ENCODE measurements at regions not wholly inside any gene's neighbourhood (a gene's known extent, or its start where the extent isn't known, plus 50 kb on each side); places are given as distances from the start of the nearest gene placed in this dataset.
"Not testable (repeated sequence)": the region's sequence is repeated elsewhere in the genome, so short reads cannot be mapped to it uniquely, and the experiment has no call there.

DNA sequence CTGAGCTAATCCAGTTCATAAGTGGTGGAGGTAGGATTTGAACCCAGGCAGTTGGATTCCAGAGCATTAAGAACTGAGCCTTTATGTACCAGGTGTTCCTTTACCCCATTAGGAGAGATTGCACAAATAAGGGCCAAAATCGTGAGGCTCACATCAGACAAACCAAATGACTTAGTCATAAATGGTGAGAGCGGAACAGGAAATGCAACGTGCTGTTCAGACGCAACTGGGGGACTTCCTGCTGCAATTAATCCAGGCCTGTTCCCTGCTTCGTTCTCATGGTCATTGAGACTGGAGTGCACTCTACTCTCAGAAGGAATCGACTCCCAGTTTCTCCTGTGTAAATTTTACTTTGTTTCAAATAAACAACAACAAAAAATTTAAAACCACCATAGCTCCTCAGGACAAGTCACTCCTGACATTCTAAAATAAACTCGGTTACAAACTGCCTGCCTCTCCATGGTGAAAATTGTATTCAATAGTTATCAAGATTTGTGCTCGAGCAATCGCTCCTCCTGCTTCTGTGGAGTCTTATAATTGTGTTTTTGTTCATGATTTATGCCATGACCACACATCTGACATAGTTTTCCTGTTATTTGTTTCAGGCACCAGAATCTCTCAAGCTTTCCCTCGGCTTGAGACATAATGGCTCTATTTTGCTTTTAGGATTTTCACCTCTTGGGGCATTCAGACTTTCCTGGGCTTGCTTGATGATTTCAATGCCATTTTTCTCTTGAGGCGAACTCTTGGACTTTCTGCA, 115.3 kb upstream of the BMPER start:
- no peak for DNase-seq

DNA sequence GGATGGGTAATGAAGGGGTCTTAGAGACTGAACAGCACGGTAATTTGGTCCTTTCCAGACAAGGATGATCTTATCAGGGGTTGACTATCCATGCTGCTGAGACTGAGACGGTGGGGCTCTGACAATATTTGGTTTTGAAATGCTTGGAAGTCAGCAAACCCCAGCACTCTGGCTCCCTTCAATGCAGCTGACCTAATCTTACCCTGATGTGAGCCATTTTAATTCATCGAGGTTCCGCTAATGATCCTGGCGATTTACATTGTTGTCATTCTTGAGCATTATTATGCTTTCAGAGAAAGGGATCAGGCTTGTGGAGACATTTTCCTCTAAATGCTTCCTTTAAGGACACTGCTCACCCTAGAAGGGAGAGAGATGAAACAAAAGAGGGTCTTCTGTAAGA, 114.6 kb upstream of the BMPER start:
- DNase-seq = no peak

DNA sequence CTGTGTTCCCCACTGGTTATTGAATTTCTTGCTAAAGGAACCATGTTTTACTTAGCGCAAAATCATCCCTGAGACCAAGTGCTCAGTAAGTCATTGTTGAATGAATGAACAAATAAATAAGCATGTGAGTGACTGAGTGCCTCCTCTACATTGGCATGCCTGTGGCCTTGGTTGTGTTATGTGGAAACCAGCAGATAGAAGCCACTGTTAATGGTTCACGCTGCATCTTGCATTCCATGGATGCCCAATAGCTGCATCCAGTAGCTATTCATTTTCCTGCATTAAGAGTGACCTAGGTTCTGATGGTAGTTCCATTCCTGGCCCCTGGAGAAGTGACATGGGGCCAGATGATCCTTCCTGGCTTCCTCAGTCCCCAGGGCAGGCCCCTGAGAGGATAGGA, 113.3 kb upstream of the BMPER start:
- DNase-seq = no peak

DNA sequence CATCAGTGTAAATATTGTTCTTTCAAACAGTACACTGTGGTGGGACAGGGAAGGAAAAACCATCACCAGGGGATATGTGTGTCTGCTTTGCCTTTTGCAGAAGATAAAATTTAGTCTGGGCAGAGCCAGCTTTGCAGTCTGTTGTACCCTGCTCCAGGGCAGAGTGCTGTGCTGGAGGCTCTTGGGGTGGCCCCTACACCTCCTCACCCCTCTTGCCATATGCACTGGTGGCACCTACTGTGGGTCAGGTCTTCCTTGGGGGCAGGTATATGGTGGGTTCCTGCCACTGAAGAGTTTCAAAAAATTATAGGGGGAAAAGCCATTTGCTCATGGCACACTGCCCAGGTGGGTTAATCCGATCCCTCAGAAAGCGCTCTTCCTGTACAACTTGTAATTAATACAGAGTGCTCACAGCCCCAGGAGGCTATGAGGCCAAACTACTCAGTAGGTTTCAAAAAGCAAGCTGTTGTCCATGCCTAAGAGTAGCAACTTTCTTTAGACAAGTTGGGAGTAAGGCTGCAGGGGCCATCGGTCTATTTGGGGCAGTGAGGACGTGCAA, 112.7 kb upstream of the BMPER start:
- DNase-seq = no peak

DNA sequence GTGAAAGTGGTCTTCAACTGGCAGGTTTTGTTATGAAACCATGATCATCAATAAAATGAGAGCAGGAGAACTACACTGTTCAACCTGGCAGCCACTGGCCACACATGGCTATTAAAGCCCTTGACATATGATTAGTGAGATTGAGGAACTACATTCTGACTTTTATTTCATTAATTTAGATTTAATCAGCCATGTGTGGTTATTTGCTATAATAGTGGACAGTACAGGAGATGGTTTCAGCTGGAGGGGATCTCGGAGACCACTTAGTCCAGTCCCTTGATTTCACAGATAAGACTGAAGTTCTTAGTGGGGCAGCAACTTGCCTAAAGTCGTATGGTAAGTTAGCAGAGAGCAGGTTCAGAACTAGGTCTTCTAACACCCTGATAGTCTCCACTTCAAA, 111.7 kb upstream of the BMPER start:
- DNase-seq = no peak

DNA sequence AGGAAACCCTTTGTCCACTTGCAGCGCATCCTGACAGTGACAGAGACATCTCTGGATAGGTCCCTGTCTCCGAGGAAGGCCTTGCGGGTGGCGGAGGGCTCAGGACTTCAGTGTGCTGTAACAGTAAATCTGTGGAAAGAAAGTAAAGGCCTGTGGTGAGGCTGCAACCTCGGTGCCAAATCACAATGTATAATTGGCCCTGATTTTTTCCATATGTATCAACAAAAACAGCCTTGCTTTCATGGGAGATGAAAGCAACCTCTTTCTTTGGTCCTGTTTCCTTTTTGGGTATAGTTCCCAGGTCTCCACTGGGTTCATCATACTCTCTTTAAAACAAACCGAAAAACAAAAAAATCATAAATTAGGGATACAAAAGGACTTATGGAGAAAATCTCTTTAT, 110.9 kb upstream of the BMPER start:
- DNase-seq = no peak

DNA sequence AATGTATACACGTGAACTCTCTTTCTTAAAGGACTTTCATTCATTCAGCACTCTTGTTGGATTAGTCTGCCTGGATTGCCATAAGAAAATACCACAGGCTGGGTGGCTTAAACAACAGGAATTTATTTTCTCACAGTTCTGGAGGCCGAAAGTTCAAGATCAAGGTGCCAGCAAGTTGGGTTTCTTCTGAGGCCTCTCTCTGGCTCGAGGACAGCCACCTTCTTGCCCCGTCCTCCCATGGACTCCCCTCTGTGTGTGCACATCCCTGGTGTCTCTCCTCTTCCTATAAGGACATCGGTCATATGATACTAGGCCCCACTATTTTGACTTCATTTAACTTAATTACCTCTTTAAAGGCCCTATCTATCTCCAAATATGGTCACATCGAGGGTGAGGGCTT, 110.4 kb upstream of the BMPER start:
- no peak for DNase-seq

DNA sequence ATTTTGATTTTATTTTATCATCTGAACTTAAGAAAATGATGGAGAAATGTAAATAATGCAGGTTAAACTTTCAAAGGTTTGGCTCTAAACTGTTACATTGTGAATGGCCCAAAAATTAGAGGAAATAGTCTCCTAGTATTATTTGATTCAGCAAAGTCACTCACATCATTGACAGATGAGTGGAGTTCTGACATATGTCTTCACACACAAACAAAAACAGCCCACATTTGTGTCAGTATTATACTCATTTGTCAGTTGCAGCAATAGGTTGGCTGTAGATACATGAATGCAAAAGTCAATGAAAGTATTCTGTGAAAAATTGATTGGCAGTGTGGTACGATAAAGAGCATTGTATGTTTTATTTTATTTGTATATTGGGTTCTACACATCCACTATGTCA, 108.8 kb upstream of the BMPER start:
- DNase-seq = no peak

DNA sequence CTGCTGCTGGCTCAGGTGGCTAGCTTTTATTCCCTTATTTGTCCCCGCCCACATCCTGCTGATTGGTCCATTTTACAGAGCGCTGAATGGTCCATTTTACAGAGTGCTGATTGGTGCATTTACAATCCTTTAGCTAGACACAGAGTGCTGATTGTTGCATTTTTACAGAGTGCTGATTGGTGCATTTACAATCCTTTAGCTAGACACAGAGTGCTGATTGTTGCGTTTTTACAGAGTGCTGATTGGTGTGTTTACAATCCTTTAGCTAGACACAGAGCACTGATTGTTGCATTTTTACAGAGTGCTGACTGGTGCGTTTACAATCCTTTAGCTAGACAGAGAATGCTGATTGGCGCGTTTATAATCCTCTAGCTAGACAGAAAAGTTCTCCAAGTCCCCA, 107.8 kb upstream of the BMPER start:
- DNase-seq = not testable (repeated sequence)

DNA sequence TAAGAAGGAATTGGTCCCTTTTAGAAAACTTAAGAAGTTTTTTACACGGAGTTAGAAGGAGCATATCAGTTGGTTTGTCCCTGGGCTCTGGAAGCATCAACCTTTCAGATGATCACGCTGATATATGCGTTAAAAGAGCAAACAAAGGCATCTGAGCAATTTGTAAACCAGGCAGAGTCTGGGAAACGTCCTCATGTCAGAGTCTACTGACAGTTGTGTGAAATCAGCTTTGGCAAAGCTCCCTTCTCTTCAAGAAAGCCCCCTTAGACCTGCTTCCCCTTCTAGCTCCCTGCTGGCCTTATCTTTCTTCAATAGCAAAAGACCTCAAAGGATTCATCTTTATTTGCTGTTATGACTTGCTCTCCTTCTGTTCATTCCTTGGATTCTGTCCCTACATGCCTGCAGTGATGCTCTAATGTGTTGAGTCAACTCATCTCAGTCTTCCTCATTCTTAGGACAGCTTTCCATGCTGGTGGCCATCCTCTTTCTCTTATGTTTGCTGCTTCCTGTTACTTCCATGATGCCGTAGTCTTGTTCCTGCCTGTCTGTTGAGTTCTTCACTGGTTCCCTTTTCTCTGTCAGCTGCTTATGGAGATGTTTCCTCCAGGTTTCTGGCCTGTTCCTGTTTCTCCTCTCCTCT, 106.5 kb upstream of the BMPER start:
- DNase-seq = no peak

DNA sequence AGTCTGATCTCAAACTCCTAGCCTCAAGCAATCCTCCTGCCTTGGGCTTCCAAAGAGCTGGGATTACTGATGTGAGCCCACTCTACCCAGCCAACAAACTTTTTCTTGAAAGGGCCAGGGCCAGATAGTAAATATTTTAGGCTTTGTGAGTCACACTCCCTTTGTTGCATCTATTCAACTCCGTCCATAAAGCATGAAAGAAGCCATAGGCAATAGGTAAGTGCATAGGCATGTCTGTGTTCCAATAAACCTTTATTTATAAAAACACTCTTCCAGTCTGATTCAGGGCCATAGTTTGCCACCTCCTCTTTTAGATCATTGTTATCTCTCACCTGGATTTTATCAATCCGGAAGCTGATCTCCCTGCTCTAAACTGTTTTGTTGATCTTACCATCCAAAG, 105.6 kb upstream of the BMPER start:
- DNase-seq = no peak

DNA sequence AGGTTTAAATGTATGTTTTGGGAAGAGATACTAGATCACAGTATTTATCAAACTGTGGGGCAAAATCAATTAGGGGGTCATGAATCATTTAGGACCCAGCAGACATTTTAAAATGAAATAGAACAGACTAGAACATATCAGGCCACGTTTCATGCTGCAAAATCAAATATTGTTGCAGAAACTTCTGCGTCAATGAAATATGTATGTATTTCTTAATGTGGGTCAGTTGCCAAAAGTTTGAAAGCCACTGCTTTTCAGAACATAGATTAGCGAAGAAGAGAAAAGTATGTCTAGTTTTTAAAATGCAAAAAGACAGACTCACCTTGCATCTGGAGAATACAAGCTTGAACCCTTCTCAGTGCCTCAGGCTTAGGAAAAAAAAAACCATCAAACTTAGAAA, 102.7 kb upstream of the BMPER start:
- no peak for DNase-seq

DNA sequence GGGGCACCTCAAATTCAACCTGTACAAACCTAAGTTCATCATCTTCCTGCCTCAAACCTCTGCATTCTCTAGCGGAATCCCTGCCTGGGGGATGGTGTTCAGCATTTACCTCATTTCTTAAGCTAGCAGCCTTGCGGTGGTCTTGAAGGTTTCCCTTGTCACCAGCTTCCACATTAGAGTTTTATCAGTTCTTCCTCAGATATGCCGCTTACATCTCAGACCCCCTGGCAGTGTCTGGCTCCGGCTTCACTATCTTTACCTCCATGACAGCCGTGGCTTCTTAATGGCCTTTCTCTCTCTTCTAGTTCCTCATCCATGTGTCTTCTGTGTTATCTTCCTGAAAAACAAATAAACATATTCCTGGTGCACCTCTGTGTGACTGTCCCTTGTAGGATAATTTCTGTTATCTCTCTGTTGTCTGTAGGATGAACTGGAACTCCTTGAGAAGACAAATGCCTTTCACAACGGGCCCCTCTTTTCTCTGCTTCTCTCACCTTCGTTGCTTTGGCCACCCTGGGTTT, 101.1 kb upstream of the BMPER start:
- no peak for DNase-seq

DNA sequence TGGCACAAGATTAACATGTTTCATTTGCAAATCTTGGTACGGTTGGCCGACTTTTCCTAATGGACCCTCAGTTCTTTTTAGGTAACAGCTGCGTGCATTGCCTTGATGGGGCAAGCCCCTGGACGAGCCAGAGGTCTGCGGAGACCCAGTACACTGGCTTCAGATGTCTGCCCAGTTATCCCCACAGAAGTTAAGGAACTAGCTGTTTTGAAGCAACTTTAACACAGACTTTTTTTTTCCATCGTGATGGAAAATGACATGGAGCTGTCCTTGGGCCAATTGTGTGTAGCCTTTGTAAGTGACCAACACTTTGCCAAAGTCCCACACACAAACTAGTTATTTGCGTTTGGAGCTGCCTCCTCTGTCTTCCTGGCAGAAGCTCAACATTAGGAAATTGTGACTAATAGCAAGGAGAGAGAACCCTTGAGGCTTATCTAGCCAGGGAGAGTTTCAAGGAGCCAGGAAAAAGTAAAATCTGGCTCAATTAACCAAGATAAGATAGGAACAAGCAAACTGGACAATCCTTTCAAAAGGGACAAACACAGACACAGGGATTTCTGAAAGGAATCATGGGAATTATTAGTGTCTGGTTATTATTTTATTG, 99.6 kb upstream of the BMPER start:
- no peak for DNase-seq

DNA sequence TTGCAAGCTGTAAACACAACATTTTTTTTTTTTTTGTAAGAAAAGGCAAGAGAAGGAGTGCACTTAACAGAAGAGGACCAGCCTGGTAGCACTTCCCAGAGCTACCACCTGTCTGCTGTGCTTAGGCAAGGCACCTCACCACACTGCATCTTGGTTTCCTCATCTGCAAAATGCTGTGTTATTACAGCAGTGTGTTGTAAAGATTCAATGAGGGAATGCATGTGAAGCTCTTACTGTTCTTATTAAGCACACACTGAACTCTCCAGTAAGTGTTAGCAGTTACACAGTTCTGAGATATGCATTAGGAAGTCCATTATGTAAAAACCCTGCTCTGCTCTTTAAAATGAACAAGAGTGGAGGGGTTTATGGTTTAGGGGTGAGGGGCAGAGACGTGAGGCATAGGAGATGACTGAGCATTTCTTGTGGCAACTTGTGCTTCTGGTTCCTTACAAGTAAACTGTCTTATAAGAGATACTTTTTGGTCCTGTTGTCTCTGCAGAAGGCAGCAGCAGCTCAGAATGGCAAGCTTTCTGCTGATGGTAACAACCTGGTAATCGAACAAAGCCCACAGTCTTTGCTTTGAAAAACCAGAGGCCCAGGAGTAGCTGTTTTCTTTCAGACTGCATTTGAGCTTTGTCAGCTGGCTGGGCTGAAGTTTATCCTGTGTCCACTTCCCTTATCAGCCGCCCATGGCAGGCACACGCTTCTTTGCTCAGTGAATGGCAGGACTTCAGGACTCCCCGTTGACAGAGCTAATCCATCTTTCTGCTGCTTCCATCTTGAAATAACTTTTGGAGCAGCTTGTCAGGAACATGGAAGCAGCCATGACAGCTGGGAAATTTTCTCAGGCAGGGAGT, 98.8 kb upstream of the BMPER start:
- DNase-seq = no peak

DNA sequence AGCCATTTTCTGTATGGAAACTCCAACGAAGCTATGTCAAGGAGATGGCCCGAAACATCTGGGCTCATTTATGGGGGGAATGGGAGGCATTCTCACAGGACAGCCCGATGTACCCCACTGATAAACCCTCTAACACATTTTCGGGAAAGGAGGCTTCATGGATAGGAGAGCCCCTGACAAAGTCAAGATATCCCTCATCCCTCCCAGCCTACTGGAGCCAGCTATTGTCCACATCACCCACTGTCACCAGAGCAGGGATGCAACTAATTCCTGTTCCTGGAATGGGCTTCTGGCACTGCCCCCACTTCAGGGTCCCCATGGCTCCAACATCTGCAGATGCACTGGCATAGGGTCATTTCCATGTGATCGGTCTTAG, 98.2 kb upstream of the BMPER start:
- no peak for DNase-seq

DNA sequence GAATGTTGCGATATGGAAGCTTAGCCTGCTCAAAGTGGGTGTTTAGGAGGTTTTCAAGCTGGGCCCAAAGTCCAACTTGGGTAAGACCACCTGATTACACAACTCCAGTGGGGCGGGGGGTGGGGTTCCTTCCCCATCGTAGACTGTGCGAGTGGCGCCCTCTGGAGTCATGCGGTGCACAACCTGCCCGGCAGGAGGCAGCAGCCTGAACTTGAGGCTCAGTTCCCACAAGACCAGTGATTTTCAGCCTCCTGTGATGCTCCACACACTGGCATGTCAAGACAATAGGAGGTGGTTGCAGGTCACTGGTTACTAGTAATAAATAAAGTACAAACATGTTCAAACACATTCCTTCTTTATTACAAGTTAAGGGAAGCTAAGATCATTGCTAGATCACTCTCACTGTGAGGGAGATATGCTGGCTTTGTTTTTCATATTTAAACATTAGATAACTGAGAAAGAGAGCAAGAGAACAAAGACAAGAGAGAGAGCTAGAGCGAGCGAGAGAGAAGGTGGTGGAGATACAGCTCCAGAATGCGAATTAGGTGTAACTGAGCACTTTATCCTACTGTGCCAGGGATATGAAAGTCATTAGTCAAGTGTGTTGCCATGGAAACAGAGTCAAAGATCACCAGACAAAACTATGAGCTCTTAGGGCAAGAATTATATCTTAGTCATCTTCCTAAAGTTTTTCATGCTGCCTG, 97.4 kb upstream of the BMPER start:
- DNase-seq = no peak

DNA sequence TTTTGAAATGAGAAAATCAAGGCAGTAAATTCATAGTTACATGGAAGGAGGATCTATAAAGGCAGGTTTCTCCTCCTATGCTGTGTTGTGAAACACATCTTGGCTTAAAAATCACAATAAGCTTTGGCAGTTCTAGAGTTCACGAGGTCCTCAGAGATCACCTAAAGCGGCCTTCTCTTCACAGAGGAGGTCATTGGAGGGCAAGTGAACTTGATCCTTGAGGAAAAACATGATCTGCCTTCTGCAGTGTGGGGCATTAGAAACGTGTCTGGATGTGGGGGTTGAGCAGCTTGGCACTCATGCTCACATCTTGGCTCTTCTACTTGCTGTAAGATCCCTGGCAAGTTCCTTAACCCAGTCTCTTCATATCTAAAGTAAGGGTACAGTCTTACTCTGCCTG, 96.1 kb upstream of the BMPER start:
- DNase-seq = no peak

DNA sequence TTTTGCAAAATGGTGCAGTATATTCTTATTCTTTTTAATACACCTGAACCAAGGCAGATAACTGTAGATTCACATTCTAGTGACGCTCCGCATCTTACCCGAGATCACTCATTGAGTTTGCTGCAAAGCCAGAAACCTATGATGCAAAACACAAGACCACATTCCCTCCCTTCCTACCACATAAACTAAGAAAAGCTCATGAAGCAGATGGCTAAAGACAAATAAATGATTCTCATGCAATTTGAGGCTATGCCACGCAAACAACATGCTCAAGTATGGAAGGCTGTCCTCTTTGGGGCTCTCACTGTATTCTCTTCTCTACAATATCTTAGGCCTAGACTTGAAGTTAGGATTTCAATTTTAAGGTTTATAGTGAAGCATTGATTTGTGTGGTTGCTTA, 95.0 kb upstream of the BMPER start:
- DNase-seq = no peak

DNA sequence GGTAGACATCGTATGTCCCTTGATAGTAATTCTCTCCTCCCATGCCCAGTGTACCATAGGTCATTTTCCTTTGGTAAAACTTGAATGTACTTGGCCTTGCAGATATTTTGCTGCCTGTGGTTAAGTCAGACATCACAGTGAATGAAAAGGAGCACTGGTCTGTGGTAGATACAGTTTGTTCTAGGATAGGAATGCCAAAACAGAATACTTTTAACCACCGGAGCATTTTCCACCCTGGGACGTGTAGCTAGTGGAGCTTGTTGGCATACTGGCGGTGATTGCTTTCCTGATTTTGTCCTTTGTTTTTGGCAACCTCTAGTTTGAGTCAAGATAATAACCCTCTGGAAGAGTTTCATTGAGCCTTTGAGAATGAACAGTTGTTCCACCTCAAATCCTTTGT, 92.0 kb upstream of the BMPER start:
- DNase-seq = no peak

DNA sequence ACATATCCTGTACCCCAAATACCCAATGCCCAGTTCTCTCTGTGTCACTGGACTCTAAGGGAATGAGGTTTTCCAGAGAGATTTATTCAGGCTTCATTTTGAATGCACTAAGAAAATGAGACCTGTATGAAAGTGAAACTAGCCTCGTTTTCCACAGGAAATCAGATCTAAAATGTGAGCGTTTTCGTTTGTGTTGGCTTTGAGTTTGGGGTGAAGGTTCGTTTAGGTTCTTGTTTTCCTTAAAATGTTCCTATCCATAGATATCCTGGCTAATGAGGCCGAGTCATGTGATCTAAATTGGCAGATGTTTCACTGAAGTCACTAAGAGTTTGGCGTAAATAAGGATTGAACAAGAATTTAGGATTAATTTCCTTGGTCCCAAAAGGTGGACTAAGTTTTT, 90.9 kb upstream of the BMPER start:
- no peak for DNase-seq

DNA sequence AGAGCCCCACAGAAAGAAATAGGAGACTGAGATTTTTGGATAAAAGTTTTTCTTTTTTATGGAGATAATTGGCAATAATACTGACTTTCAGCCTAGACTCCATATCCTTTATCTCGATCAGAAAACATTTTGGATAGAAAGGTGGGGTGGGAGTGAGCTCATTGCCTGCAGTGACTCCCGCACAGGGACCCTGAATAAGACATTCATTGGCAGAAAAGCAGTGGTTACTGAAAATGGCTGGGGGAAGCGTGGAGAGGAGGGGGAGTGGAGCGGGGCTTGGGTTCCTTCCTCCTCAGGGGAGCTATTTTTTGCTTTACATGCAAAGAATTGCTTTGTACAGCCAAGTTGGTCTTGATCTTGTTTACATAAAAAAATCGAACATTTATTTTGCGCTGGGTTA, 90.4 kb upstream of the BMPER start:
- no peak for DNase-seq
